ENCODE measurements at regions not wholly inside any gene's neighbourhood (a gene's known extent, or its start where the extent isn't known, plus 50 kb on each side); places are given as distances from the start of the nearest gene placed in this dataset.

DNA sequence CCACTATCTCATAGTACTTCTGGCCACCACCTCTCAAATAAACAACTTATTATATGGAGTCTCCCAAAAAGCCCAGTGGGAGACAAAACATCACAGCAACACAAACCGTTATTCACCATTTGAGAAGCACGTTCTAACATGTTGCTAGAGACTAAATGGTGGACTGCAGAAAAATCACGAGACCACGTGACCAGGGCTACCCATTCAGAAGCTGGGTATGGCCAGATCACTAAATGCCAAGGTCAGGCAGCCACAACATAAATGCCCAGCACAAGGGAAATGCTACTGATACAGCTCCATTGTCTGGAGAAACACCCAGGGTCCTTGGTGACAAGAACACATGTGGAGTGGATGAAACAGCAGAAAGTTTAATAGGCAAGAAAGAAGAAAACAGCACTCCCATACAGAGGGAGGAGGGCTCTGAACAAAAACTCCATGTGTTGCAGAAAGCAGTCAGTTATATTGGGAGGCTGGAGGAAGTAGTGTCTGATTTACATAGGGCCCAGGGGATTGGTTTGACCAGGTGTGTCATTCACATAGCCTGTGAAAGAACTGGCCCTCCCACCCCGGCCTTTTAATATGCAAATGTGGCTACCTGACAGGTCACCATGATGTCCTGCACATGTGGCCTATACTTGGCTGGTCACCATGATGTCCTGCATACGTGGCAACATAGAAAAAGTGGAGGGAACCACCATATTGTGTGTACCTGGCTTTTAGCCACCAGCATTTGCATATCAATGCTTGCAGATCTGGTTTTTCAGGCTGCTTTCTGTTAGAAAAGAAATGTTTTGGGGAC, 97.2 kb downstream of the TRIM36 start:
- no peak for DNase-seq

DNA sequence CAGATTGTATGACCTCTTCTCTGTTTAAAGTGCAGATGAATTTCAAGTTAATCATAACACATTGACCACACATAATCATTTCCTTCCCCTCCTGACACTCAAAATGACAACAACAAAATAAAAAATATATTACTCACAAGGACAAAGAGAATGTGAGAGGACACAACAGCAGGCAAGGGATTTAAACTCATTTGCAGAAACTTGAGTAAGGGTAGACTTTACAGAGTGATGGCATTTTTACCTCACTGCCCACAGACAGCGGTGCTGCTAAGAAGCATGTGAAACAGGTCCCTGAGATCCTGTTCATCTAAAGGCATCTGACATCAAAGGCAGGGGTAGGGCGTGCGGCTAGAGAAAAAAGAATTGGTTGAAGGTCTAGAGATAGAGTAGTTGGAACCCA, 99.0 kb downstream of the TRIM36 start:
- no peak for DNase-seq

GRCh38 chr5:115069087-115069968, 100.4 kb downstream of the TRIM36 start:
- peak; percentile 60 for DNase-seq

- DNase-seq, result no peak
Observed at GRCh38 chr5:115068239-115069086, 101.2 kb downstream of the TRIM36 start.

DNA sequence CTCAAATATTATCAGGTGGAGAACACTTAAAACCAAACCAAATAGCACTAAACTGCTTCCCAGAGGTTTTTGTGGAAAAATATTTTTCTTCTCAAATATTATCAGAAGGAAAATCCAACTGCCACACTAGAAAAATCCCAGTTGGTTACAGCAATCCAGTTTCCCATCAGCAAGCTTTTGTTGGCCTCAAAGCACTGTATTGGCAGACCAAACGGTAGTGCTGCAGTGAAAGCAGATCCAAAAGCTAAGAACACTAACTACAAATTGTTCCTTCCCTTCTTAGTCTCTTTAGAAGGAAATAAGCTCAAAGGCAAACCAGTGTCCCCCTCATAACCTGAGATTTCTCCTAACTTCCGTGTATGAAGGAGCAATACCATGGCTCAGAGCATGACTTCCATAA, 105.3 kb downstream of the TRIM36 start:
- DNase-seq, result no peak

GRCh38 chr5:115054387-115054951, 115.2 kb downstream of the TRIM36 start:
- DNase-seq, result no peak

- no peak for DNase-seq
Observed at GRCh38 chr5:115052948-115053347, 116.8 kb downstream of the TRIM36 start.

GRCh38 chr5:115050866-115051265, 118.8 kb downstream of the TRIM36 start:
- DNase-seq, result no peak

DNA sequence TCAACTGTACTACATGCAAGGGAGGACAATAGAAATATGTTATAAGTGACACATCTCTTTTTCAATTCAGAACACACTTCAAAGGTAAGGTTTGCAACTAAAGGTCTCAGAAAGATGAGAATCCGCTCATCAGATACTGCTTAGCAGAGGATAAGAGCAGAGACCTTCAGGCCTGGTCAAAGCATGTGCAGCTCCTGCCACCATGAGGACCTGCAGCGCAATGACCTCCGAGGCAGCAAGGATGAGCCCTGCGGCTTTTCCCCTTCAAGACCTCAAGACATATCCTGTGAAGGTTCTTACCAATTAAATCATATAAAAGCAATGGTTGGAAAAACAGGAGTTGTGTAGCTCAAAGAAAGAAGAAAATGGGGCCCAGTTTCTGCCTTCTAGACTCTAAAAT, 135.8 kb downstream of the TRIM36 start:
- peak; percentile 49 for DNase-seq

- no peak for DNase-seq
Observed at GRCh38 chr5:115028557-115028956, 141.2 kb downstream of the TRIM36 start.

DNA sequence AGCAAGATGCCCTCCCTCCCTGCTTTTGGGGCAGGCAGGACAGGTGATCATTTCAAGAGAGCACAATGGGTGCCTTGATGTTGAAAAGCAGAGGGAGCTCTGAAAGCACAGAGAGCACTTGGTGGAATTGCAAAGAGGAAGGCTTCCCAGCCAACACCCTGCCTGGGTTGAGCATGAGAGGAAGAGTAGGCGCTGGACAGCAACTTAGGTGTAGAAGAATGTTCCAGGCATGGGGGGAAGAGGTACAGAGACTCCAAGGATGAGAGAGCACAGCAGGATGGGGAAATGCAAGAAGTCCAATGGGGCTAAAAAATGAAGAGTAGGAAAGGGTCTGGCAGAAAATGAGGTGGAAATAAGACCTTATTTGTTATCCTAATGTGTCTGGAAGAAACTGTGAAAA, 144.8 kb downstream of the TRIM36 start:
- DNase-seq, result no peak

DNA sequence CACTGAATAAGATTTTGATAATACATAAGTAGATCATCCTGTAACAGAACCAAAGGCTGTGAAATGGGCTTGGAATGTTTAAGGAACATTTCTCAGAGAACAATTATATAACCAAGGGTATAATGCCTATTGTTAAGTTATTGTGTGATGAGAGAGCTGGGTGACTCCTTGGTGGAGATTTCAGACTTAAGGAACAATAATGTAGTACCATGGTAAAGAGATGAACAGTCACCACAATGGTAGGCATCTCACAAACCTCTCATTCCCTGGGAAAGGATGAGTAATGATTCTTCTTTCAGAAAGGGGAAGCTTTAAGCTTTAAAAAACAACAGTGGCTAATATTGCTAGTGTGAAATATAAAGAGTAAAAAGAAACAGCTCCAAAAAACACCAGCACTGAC, 147.4 kb downstream of the TRIM36 start:
- DNase-seq, result no peak

DNA sequence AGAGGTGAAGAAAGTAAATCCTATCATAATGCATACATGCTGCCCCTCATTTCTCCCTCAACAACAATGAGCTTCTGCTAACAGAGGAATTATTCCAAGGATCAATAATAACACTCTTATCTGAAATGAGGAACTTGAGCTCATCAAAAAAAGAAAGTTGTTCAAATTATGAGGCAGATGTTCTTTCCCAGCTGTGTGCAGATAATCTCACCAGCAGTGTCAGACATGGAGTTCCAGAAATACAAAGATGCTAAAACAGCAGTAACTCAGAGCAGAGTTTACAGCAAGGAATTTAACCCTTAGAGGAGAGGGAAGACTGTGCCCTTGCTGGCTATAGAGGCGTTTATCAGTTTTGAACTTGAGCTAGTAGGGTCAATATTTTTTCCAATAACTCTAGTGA, 153.1 kb downstream of the TRIM36 start:
- peak; percentile 5 for DNase-seq

- DNase-seq, result no peak
Observed at GRCh38 chr5:114999176-114999575, 170.5 kb downstream of the TRIM36 start.

- DNase-seq, result no peak
Observed at GRCh38 chr5:114989512-114989911, 180.2 kb downstream of the TRIM36 start.

DNA sequence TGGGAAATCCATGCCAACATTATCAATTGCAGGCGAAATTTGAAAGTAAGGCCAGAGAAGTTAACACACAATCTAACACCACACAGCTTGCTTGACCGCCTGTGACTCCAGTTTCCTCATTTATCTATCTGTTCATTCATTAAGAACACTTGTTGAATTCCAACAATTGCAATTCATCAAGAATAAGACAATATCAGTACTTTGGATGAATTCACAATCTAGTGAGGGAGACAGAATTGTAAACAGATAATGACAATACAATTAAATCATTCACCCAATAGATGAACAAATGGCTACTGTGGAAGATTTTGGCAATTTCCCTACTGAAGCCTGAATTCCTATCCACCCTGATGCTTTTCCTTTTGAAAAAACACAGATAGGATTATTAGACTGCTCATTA, 181.6 kb downstream of the TRIM36 start:
- DNase-seq, result no peak

DNA sequence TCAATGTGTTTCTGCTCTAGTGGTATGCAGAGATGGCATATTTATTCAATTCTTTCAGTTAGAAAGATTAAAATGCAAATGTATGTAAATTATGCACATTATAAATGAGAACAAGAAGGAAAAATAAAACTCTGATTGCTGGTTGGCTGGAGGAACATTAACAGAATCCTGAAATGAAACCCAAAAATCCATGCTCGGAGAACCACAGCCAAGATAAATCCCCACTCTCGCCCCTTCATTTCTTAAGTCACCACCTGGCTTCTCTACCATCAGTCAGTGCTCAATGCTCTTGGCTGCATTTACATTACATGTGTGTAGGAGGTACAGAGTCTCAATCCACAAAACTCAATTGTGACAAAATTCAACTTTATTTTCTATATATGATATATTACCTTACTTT, 184.9 kb downstream of the TRIM36 start:
- no peak for DNase-seq

GRCh38 chr5:114981111-114981510, 188.6 kb downstream of the TRIM36 start:
- DNase-seq, result no peak

GRCh38 chr5:114977979-114978573, 191.6 kb downstream of the TRIM36 start:
- DNase-seq, result no peak

GRCh38 chr5:114969482-114969881, 200.2 kb downstream of the TRIM36 start:
- DNase-seq, result no peak

DNA sequence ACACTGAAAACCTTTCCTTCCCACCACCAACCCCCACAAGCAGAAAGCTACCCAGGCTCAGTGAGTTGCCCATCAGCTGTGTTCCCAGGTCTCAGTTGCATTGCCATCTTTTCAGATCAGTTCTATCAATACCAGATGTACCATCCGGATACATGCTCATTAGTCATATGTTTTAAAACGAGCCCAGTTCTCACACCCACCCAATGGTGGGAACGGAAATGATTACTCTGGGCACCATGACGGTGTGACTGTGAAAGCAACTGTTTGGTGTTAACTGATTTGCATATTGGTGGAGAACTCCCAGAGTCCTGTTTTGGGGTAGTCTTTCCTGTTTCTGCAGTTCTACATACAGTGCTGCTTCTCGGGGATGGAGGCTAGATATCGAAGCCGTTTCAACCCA, 212.3 kb downstream of the TRIM36 start:
- no peak for DNase-seq

DNA sequence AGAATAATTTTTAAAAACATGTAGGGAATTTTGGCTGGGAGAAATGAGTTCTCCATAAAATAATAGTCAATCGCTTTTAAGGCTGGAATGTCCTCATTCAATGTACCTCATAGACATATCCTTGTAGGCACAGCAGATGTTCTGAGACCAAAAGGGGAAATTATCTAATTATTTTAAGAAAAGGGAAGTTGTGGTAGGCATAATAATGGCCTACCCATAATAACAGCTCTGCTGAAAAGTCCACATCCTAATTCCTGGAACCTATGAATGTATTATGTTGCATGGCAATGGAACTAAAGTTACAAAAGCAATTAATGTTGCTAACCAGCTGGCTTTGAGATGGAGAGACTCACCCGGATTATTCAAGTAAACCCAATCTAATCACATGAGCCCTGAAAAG, 216.1 kb downstream of the TRIM36 start:
- DNase-seq, result no peak

Data from skin of body (tissue), 1 donor.